Chondrocyte (in vitro differentiated cells): ENCODE measurements at regions not wholly inside any gene's neighbourhood (a gene's known extent, or its start where the extent isn't known, plus 50 kb on each side); places are given as distances from the start of the nearest gene placed in this dataset.

Experiments
- DNase-seq: peaks from one replicate; pipeline ENCODE4 v3.0.0; 2021; ENCODE audit warnings: mixed read lengths, low spot score
- H3K27ac Mint-ChIP-seq: one replicate; pipeline ENCODE4 v1.8.0; 2021; ENCODE audit warnings: mild to moderate bottlenecking, moderate library complexity, mixed read lengths; ENCODE audit not compliant: unreplicated experiment
- H3K27me3 Mint-ChIP-seq: 2 replicates; pipeline ENCODE4 v1.8.0; 2021; ENCODE audit warnings: low read depth, mixed read lengths
- H3K36me3 Mint-ChIP-seq: 2 replicates; pipeline ENCODE4 v1.8.0; 2021; ENCODE audit warnings: low read depth, mixed read lengths
- H3K4me1 Mint-ChIP-seq: 2 replicates; pipeline ENCODE4 v1.8.0; 2021; ENCODE audit warnings: low read depth, mild to moderate bottlenecking, mixed read lengths
- H3K4me3 Mint-ChIP-seq: one replicate; pipeline ENCODE4 v1.8.0; 2021; ENCODE audit warnings: mild to moderate bottlenecking, moderate library complexity, mixed read lengths; ENCODE audit not compliant: unreplicated experiment
- H3K9me3 Mint-ChIP-seq: 2 replicates; pipeline ENCODE4 v1.8.0; 2021; ENCODE audit warnings: low read depth, mixed read lengths
- TF ChIP-seq, protein P1 (sequence below): fragments of 200-600 bp; sonication (generic); IDR thresholded peaks from 2 replicates; pipeline ENCODE4 v1.5.0; 2021; ENCODE audit warnings: antibody characterized with exemption, mild to moderate bottlenecking, moderate library complexity

DNA sequence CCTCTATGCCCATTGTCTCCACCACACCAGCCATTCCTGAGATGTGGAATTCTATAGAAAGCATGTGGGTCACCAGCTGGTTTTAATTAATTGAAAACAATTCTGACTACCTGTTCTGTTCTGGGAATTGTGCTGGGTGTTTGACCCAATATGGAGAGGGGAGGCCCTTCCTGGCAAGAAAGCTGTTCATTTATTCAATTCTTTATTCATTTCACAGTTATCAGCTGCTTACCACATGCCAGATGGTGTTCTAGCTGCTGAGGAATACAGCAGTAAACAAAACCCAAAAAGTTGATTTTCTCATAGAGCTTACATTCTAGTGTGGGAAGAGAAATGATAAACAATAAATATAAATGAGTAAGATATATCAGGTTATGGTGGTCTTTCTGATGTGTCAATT, 296.1 kb upstream of the RASGRP1 start:
- DNase-seq: no peak
- H3K36me3 Mint-ChIP-seq: no peaks in the 10 kb centered on the region
- H3K4me3 Mint-ChIP-seq: no peak overlapping the region

DNA sequence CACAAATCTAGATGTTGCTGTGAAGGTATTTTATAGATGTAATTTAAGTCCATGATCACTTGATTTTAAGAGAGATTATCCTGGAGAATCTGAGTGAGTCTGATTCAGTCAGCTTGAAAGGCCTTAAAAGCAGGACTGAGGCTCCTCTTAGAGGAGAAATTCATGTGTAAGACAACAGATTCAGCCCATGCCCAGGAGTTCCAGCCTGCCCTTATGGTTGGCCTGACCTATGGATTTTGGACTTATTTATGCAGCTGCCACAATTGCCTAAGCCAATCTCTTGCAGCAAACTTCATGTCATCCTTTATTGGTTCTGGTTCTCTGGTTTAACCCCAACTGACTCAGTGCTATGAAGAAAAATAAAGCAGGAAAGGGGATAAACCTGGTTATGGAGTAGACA, 296.5 kb upstream of the RASGRP1 start:
- Mint-ChIP-seq H3K27me3 (no peaks in the 10 kb centered on the region), H3K36me3 (no peaks in the 10 kb centered on the region), H3K4me1 (peaks cover 37% of the 10 kb centered on the region), H3K4me3 (no peak overlapping the region), H3K9me3 (no peaks in the 10 kb centered on the region), H3K27ac (no peak overlapping the region)
- DNase-seq: no peak
- TF ChIP-seq, protein P1, sequence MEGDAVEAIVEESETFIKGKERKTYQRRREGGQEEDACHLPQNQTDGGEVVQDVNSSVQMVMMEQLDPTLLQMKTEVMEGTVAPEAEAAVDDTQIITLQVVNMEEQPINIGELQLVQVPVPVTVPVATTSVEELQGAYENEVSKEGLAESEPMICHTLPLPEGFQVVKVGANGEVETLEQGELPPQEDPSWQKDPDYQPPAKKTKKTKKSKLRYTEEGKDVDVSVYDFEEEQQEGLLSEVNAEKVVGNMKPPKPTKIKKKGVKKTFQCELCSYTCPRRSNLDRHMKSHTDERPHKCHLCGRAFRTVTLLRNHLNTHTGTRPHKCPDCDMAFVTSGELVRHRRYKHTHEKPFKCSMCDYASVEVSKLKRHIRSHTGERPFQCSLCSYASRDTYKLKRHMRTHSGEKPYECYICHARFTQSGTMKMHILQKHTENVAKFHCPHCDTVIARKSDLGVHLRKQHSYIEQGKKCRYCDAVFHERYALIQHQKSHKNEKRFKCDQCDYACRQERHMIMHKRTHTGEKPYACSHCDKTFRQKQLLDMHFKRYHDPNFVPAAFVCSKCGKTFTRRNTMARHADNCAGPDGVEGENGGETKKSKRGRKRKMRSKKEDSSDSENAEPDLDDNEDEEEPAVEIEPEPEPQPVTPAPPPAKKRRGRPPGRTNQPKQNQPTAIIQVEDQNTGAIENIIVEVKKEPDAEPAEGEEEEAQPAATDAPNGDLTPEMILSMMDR: no peak

More for the DNA sequence above, 296.1 kb upstream of the RASGRP1 start:
- TF ChIP-seq, protein P1: no peak
- H3K9me3 Mint-ChIP-seq: no peaks in the 10 kb centered on the region
- H3K27me3 Mint-ChIP-seq: no peaks in the 10 kb centered on the region
- no peak overlapping the region for H3K27ac Mint-ChIP-seq
- peaks cover 33% of the 10 kb centered on the region for H3K4me1 Mint-ChIP-seq

DNA sequence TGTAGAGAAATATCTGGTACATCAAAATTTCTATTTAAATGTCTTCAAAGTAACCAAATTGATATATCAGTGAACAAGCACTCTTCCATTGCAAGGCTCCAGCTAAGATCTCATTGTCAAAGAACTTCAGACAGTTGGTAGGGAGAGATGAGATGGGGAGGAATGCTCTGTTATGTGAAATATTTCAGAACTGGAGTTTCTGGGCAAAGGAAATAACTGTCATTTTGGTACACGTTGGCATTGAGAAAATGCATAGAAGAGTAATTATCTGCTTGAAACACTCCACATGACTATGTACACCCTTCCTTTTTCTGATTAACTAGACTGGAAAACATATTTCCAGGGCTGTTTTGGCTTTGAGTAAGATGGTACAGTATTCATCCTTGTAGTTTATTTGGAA, 297.5 kb upstream of the RASGRP1 start:
- TF ChIP-seq, protein P1: no peak
- DNase-seq: no peak
- Mint-ChIP-seq H3K9me3 (no peaks in the 10 kb centered on the region), H3K27me3 (no peaks in the 10 kb centered on the region), H3K4me1 (peaks cover 47% of the 10 kb centered on the region), H3K36me3 (no peaks in the 10 kb centered on the region), H3K4me3 (no peak overlapping the region), H3K27ac (no peak overlapping the region)

DNA sequence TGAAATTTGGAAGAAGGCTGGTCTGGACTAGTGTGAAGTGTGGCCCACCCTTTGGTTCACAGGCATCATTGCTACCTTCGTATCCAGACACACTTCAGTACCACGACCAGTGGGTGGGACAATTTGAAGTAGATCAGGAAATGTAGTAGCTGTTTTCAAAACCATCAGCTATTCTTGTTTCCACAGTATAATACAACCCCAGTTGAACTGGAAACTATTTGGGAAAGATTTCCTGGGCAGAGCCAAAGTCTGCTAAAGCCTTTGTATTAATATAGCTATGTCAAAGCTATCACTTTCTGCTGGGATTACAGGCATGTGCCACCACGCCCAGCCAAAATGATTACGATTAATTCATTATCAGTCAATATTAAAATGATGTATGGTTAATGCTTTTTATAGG, 298.8 kb upstream of the RASGRP1 start:
- TF ChIP-seq, protein P1: no peak
- Mint-ChIP-seq H3K4me3 (no peak overlapping the region), H3K9me3 (no peaks in the 10 kb centered on the region), H3K4me1 (peaks cover 60% of the 10 kb centered on the region), H3K27me3 (no peaks in the 10 kb centered on the region), H3K27ac (no peak overlapping the region), H3K36me3 (no peaks in the 10 kb centered on the region)
- no peak for DNase-seq

DNA sequence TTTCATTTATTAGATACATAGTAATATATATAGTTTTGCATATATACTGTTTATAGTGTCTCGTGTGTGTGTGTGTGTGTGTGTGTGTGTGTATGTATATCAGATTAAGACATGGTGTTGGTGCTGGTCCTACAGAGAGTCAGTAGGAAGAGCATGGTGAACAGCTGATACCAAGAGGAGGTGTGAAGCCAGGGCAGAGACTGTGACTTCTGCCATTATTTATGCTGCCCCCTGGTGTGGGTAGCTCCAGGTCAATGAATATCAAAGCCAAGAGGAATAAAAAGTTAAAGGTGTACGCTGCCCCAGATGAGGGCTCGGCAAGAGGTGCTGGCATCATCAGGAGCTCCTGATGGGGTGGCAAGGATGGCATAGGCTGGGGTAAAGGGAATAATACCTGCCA, 299.5 kb upstream of the RASGRP1 start:
- Mint-ChIP-seq H3K27ac (peak overlapping the region; percentile 28), H3K4me1 (peaks cover 66% of the 10 kb centered on the region), H3K9me3 (peaks cover 3% of the 10 kb centered on the region), H3K36me3 (no peaks in the 10 kb centered on the region), H3K27me3 (no peaks in the 10 kb centered on the region), H3K4me3 (no peak overlapping the region)
- TF ChIP-seq, protein P1: peak; percentile 31
- DNase-seq: no peak
